Muscle layer of duodenum (tissue), 2 donors: ENCODE measurements at regions not wholly inside any gene's neighbourhood (a gene's known extent, or its start where the extent isn't known, plus 50 kb on each side); places are given as distances from the start of the nearest gene placed in this dataset.

Source experiments
- H3K27ac ChIP-seq: one replicate; pipeline ENCODE4 v1.7.0; 2013; ENCODE audit warnings: mild to moderate bottlenecking, low read length
- H3K27me3 ChIP-seq: one replicate; pipeline ENCODE4 v1.7.0; 2013; ENCODE audit warnings: low read depth, mild to moderate bottlenecking, control low read depth, low read length
- H3K36me3 ChIP-seq, 2 donors: one replicate each; pipeline ENCODE4 v1.7.0; 2013; ENCODE audit warnings: low read length in 2 of 2, control low read depth in 1 of 2, mild to moderate bottlenecking in 1 of 2; ENCODE audit not compliant: insufficient read depth in 2 of 2, control insufficient read depth in 1 of 2
- H3K4me1 ChIP-seq, 2 donors: one replicate each; pipeline ENCODE4 v1.7.0; 2013; ENCODE audit warnings: low read length in 2 of 2, mild to moderate bottlenecking in 2 of 2, control low read depth in 1 of 2, moderate library complexity in 1 of 2; ENCODE audit not compliant: insufficient read depth in 2 of 2, control insufficient read depth in 1 of 2
- H3K4me3 ChIP-seq, 2 donors: one replicate each; pipeline ENCODE4 v1.7.0; 2013; ENCODE audit warnings: low read length in 2 of 2, low read depth in 1 of 2, mild to moderate bottlenecking in 1 of 2
- H3K9me3 ChIP-seq, 2 donors: one replicate each; pipeline ENCODE4 v1.7.0; 2013; ENCODE audit warnings: low read length in 2 of 2, control low read depth in 1 of 2, mild to moderate bottlenecking in 1 of 2; ENCODE audit not compliant: control insufficient read depth in 1 of 2
- donor health status: healthy.

DNA sequence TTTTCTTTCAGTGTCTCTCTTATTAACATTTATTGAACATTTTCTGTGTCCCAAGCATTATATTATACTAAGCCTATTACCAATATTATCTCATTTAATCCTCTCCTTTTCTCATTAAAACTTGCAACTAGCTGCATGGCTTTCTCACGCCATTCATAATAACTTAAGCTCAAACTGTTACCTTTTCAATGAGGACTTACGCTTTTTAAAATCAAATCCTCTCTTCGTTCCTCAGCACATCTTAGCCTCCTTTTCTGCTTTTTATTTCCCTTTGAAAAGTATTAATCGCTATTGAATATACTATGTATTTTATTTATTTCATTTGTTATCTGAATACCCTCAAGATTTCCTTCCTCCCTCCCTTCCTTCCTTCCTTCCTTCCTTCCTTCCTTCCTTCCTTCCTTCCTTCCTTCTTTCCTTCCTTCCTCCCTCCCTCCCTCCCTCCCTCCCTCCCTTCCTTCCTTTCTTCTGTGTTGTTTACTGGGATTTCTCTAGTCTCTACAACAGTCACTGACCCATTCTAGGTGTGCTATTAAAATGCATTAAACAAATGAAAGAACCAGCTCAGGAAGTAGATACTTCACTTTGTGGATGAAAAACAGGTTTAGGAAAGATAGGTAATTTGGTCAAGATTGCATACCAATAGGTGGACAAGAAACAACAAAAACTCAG is 294.1 kb upstream of the TUT7 start:
- no peaks in the 10 kb centered on the region for H3K27me3 ChIP-seq
- no peaks in the 10 kb centered on the region for H3K9me3 ChIP-seq
- no peaks in the 10 kb centered on the region for H3K4me1 ChIP-seq
- H3K27ac ChIP-seq, result no peak overlapping the region
- H3K4me3 ChIP-seq, result no peak overlapping the region
- H3K36me3 ChIP-seq, result no peaks in the 10 kb centered on the region

DNA sequence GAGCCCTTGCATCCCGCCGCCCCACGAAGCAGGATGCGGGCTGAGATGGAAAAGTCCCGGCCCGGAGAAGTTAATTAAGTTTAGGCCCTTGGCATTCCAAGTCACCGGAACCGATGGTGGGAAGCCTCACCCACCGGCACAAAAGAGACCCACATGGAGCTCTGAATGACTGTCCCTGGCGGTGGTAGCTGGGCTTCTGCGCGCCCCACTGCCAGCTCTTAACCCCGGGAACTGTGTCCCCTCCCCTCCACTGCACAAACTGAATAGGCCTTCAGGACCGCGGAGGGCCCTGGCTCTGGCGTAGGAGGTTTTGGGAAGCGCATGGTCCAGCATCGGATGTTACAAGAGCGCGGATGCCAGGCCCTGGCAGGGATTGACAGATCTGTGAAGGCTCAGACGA is 291.1 kb upstream of the TUT7 start:
- Histone ChIP-seq H3K36me3 (no peaks in the 10 kb centered on the region), H3K9me3 (no peaks in the 10 kb centered on the region), H3K4me1 (no peaks in the 10 kb centered on the region), H3K27me3 (no peaks in the 10 kb centered on the region), H3K27ac (no peak overlapping the region), H3K4me3 (no peak overlapping the region)

DNA sequence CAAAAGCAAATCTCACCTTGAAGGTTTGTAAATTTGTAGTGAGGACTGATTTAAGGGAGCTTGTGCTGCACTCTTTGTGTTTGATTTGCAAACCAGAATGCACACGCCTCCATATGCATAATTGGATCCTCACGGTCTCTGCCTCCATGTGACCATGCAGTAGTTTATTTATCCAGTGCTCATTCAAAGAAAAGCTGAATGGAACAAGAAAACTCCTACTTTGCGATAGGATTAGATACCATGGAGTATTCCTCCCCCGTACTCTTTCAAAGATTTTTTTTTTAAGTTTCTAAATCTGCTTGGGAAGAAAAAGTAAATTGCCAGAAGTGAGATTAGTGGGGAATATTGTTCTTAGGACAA is 290.4 kb upstream of the TUT7 start:
- H3K9me3 ChIP-seq, result no peaks in the 10 kb centered on the region
- H3K36me3 ChIP-seq, result no peaks in the 10 kb centered on the region
- no peak overlapping the region for H3K4me3 ChIP-seq
- H3K27me3 ChIP-seq, result no peaks in the 10 kb centered on the region
- H3K4me1 ChIP-seq, result no peaks in the 10 kb centered on the region
- H3K27ac ChIP-seq, result no peak overlapping the region

DNA sequence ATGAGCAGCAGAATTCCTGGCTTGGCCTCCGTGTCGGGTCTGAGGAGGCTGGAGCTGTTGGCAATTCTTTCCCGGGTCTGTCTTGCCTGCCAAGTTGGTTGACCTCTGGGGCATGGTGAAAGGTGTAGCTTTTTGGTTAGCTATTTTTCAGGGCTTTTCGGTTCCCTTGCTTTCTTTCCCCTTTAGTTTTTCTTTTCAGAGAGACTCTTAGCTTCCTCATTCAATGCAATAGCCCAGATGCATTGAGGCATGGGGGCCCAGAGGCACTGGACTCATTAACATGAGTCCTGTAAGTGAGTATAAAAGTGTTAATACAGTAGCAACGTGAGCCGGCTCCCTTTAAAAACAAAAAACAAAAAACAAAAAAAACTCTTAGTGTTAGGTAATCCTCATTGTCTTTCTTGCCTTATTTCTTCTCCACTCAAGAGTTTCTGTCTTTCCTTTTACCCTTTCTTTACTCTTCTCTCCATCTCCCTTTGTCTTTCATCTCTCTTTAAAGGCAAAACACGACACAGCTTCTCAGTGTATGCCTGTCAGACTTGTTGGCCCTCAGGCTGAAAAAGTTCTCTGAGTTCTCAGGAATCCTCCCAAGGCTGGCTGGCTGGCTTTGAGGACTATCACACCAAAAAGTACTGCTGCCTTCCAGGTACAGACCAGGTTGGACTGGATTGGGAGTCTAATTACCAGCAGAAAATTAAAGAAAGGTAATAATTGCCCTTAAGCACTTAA is 289.9 kb upstream of the TUT7 start:
- Histone ChIP-seq H3K4me3 (no peak overlapping the region), H3K27ac (no peak overlapping the region), H3K36me3 (no peaks in the 10 kb centered on the region), H3K9me3 (no peaks in the 10 kb centered on the region), H3K27me3 (no peaks in the 10 kb centered on the region), H3K4me1 (no peaks in the 10 kb centered on the region)

DNA sequence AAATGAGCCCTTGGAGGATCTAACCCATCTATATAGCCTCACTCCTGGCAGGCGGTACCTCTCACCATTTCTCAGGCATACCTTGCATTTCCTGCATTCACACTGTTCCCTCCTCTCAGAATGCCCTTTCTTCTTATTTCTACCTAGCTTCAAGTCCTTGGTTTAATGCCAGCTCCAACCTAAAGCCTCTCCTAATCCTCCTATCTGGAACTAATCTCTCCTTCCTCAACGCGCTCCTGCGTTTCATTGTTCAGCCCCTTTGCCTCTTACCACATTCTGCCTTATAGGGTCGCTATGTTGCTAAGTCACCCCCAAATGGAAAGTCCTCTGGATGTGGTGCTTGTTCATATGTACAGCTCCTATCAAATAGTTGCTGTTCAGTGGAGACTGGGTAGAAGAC is 288.5 kb upstream of the TUT7 start:
- H3K27ac ChIP-seq, result no peak overlapping the region
- no peaks in the 10 kb centered on the region for H3K4me1 ChIP-seq
- H3K9me3 ChIP-seq, result no peaks in the 10 kb centered on the region
- no peak overlapping the region for H3K4me3 ChIP-seq
- H3K36me3 ChIP-seq, result no peaks in the 10 kb centered on the region
- no peaks in the 10 kb centered on the region for H3K27me3 ChIP-seq

DNA sequence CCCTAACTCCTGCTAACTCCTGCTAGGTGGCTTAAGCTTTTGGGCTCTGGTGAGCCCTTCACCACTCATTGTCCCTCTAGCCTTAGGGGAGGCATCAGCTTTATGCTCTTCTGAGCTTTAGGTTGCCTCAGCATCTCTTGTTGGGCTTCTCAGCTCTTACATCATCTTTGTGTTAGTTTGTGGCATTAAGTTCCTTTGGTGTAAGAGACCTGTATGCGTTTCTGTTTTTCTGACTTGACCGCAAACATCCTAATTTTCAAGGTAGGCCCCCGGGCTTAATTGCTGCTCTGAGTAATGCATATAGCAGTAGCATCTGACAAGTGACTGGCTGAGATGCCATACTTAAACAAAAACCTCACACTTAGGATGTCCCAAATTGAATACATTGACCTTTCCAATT is 287.8 kb upstream of the TUT7 start:
- Histone ChIP-seq H3K27me3 (no peaks in the 10 kb centered on the region), H3K9me3 (no peaks in the 10 kb centered on the region), H3K36me3 (no peaks in the 10 kb centered on the region), H3K27ac (no peak overlapping the region), H3K4me3 (no peak overlapping the region), H3K4me1 (no peaks in the 10 kb centered on the region)

DNA sequence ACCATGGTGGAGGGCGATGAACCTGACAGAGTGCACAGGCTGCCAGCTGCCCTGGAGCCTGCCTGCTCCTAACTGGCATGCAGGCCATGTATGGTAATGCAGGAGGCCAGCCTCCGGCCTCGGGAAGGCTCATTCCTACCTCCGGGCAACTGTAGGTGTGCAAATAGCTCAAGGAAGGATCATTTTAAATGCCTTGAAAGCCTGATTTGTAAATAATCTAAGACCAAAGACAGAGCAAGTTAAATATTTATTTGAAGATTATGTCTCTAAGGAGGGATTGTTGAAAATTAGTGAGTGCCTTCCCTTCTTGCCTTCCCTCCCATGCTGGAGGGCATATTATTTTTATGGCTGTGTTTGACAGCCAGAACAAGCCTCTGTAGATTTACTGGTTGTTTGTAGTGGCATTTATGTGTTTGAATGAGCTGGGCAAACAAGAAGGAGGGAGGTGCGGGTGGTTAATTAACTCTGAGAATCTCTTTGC is 285.7 kb upstream of the TUT7 start:
- Histone ChIP-seq H3K27me3 (no peaks in the 10 kb centered on the region), H3K9me3 (no peaks in the 10 kb centered on the region), H3K4me3 (no peak overlapping the region), H3K4me1 (no peaks in the 10 kb centered on the region), H3K27ac (no peak overlapping the region), H3K36me3 (no peaks in the 10 kb centered on the region)

DNA sequence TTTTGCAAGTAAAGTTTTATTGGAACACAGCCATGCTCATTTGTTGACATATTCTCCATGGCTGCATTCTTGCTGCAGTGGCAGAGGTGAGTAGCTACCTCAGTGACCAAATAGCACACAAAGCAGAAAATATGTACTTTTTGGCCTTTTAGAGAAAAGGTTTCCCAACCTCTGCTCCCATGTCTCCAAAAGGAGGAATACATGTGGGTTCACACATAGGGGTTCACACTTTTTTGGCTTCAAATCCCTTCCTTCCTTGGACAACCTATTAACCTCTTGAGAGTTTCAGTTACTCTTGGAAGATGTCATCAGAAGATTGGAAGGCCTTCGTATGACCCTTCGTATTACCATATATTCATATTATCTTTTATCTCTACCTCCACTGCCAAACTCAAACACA is 285.1 kb upstream of the TUT7 start:
- H3K4me3 ChIP-seq, result no peak overlapping the region
- H3K4me1 ChIP-seq, result no peaks in the 10 kb centered on the region
- no peaks in the 10 kb centered on the region for H3K9me3 ChIP-seq

DNA sequence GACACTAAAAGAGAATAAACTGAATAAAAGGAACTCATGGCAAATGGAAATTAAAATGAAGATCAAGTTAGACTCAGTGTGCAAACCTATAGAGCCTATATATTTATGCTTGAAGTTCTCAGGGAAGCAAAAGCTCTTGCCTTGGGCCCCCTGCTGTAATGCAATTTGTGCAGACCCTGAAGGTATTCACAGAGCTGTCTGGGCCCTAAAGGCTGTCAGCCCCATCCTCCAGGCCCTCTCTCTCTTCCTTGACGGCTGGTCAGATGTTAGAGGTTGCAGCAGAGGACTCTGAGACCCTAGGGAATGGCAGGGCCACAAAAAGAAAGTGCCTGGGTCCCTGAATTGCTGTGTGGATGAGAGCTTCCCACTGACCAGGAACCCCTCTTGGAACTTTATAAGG is 283.9 kb upstream of the TUT7 start:
- Histone ChIP-seq H3K4me3 (no peak overlapping the region), H3K27ac (no peak overlapping the region), H3K36me3 (no peaks in the 10 kb centered on the region), H3K27me3 (no peaks in the 10 kb centered on the region), H3K9me3 (no peaks in the 10 kb centered on the region), H3K4me1 (no peaks in the 10 kb centered on the region)

More for the DNA sequence above, 285.1 kb upstream of the TUT7 start:
- no peak overlapping the region for H3K27ac ChIP-seq
- H3K27me3 ChIP-seq, result no peaks in the 10 kb centered on the region
- no peaks in the 10 kb centered on the region for H3K36me3 ChIP-seq

DNA sequence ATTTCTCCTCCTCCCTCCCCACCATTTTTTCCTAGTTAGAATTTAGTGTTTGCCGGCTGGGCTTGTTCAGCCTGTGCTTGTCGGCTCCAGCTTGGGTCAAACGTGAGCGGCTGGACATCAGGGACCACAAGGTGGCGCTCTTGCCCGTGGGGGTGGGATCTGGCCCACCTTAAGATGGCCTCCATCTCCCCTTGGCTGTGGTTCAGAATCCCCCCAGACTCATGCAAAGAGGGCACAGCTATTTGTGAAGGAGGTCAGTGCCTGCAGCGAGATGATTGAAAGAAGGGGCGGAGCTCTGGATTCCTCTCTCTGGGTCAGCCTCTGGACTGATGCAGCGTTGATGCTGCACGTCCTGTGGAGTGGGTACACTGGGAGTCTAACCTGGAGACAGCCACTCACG is 283.3 kb upstream of the TUT7 start:
- no peaks in the 10 kb centered on the region for H3K27me3 ChIP-seq
- H3K36me3 ChIP-seq, result no peaks in the 10 kb centered on the region
- H3K27ac ChIP-seq, result no peak overlapping the region
- H3K9me3 ChIP-seq, result no peaks in the 10 kb centered on the region
- no peak overlapping the region for H3K4me3 ChIP-seq
- H3K4me1 ChIP-seq, result no peaks in the 10 kb centered on the region

DNA sequence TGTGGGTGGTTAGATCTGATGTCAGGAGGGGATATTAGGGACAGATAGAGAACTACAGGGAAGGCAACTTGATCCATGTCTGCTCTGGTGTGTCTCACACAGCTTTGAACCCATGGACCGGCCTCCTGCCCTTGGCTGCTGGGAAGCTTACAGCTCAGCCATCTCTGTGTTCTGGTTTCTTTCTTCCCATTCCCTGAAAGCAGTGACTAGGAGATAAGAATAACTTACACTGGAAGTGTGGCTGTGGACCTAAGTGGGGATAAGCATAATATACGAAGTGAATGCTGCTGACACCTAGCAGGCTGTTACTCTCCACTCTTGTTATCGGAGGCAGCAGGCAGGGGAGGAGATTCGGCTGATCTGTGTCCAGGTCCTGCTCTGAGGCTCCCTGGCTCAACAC is 282.3 kb upstream of the TUT7 start:
- Histone ChIP-seq H3K27me3 (no peaks in the 10 kb centered on the region), H3K9me3 (no peaks in the 10 kb centered on the region), H3K4me3 (no peak overlapping the region), H3K4me1 (no peaks in the 10 kb centered on the region), H3K27ac (no peak overlapping the region), H3K36me3 (no peaks in the 10 kb centered on the region)

DNA sequence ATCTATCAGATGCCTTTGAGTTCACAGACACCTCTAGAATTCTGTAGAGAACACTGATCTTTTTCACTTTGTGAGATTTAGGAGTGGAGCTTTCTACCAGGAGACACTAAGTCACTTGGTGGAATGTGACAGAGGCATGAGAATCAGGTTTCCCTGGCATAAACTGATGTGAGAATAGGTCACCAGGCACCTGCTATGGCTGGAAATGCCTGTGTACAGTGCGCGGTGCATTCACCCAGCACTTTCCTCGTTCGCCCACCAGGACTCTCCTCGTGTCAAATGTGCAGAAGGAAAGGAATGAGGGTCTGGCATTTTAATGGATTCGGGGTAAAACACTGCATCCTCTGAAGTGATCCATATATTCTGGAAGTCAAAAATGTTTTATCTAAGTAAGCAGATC is 281.8 kb upstream of the TUT7 start:
- Histone ChIP-seq H3K4me1 (no peaks in the 10 kb centered on the region), H3K36me3 (no peaks in the 10 kb centered on the region), H3K27ac (no peak overlapping the region), H3K9me3 (no peaks in the 10 kb centered on the region), H3K4me3 (no peak overlapping the region), H3K27me3 (no peaks in the 10 kb centered on the region)
